Pulmonary artery endothelial cell (primary cell): ENCODE measurements at regions not wholly inside any gene's neighbourhood (a gene's known extent, or its start where the extent isn't known, plus 50 kb on each side); places are given as distances from the start of the nearest gene placed in this dataset.
A peak's percentile ranks its signal among the peaks of the same experiment; 100 is the strongest.
"Not testable (repeated sequence)": the region's sequence is repeated elsewhere in the genome, so short reads cannot be mapped to it uniquely, and the experiment has no call there.

Experiments used
- DNase-seq: peaks from one replicate; pipeline ENCODE4 v3.0.0-alpha.2; 2011; ENCODE audit warnings: low read depth, low spot score

DNA sequence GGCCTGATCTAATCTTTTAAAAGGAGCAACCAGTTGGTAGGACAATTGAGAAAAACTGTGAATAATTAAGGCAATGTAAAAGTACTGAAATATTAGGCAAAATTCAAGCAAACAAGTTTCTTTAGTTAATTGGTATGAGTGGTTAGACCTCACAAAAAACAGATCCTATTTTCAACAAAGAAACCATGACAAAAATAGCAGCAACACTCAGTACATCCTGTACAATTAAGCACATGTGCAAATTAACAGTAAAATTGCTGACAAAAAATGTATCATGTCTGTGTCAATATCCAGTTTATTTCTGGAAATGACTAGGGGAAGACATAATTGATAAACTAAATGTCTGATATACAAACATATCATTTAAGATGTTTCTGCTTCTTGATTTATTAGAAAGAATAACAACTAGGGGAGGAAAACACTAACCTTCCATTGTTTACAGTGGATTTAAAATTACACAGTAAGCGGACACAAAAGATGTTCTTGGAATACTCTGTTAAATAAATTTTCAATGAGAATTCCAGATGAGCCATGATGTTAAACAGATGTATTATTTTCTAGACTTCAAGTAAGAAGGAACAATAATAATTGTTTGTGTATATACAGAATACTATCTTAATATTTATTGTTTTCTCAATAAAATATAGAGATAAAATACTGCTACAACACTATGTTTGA lies 638.9 kb downstream of the SPRY1 start:
- no peak for DNase-seq

DNA sequence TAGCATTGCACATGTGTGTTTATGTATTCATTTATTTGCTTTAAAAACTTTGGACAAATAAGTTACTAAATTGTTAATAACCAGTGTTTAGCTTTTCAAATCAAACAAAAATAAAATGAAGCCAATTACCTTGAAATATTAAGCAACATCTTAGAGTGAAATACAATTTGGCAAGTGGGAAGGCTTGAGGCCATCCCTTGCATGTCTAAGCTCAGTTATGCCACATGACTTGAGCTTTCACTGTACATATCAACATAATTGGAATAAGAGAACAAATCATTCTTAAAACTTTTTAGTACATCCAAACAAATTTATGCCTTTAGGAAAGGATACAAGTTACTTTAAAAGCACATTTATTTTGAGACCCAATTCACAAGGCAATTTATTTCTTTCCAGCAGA lies 640.6 kb downstream of the SPRY1 start:
- DNase-seq = no peak

DNA sequence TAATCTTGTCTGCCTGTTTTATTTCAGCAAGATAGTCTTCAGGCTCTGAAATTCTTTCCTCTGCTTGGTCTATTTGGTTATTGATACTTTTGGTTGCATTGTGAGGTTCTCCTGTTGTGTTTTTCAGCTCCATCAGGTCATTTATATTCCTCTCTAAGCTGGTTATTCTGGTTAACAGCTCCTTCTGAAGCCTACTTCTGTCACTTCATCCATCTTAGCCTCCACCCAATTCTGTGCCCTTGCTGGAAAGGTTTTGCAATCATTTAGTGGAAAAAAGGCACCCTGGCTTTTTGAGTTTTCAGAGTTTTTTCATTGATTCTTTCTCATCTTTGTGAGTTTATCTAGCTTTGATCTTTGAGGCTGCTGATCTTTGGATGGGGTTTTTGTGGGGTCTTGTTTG lies 647.7 kb downstream of the SPRY1 start:
- no peak for DNase-seq

DNA sequence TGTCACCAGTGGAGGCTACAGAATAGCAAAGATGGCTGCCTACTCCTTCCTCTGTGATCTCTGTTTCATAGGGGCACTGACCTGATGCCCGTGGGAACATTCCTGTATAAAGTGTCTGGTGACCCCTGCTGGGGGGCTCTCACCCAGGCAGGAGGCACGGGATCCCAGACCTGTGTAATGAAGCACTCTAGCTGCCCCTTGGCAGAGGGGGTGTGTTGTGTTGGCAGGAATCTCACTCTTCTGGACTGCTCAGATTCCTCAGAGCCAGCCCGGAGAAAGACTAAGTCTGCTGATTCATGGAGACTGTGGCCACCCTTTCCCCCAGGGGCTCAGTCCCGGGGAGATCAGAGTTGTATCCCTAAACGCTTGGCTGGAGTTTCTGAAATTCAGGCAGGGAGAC lies 648.3 kb downstream of the SPRY1 start:
- DNase-seq = no peak

DNA sequence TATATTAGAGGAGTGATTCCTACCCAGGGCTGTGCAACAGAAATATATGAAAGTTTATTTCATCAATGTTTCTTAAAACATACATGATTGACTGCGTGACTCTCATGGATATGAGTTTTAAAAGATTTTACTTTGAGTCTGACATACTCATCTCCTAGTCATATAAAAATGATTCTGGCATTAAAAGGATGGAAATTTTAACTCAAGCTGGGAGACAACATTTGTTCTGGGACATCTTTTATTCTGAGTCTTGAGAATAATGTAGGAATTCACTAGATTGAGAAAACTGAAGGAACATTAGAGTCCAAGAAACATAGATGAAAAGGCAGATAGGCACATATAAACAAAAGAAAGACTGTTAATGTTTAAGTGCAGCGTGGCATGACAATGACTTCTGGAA lies 649.6 kb downstream of the SPRY1 start:
- DNase-seq = no peak

DNA sequence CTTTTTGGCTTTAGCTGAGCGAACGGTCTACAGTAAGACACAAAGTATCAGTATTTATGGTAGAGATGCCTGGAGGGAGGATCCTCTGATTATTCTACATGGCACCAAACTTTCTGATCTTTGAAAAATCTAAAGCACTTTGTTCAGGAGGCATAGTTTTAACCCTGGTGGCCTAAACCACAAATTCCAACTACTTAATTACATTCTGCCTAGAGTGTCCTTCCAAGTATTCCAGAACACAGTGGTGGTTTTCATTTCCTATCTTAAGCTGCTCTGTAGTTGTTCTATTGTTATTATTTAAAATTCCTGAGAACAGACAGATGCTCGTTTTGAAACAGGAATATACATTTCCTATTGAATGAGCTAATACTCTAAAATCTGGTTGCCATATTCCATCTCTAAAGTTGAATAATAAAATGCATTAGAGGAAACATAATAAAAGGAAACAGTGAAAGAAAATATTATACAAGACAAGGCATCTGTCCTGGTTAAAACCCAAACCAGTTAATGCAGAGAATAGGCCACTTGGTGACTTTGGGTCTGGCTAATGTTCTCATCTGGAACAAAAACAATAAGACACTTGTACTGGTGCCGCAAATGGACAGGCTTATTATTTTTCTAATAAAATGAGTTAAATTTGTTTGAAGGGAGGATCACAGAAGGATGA lies 657.4 kb downstream of the SPRY1 start:
- DNase-seq = peak; percentile 7

DNA sequence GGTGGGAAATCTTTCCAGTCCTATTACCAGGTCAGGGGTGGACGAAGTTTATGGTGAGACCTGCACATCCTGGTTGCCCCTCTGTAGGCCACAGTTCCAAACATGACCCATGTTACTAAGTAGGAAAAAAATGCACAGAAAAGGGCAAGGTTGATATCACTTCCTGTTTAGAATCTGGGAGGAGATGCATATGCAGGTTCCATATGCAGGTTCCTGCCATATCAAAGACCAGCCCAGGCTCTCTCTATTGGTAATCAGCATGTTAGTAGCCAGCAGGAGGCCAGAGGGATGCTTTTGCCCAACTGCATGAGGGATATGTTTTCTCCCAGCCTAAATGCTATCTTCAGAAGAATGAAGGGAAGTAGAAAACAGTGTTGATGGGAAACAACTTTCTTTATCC lies 657.2 kb downstream of the ANKRD50 start:
- no peak for DNase-seq

DNA sequence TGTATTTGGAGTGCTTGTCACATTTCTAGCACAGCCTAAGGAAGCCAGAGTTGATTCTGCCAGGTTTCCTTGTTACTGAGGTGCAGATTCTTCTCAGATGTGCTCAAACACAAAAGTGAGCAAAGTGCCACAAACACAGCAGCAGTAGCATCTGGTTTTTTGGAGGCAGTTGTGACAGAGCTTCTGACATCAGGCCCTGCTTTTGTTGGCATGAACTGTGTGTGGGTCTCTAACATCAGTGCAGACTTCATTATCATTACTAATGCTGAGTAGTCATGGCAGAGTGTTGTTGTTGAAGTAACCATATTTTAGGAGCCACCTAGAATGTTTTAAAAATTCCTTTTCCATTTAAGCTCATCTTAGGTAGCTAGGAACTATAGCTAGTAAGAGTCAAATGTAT lies 656.6 kb downstream of the ANKRD50 start:
- DNase-seq = no peak

DNA sequence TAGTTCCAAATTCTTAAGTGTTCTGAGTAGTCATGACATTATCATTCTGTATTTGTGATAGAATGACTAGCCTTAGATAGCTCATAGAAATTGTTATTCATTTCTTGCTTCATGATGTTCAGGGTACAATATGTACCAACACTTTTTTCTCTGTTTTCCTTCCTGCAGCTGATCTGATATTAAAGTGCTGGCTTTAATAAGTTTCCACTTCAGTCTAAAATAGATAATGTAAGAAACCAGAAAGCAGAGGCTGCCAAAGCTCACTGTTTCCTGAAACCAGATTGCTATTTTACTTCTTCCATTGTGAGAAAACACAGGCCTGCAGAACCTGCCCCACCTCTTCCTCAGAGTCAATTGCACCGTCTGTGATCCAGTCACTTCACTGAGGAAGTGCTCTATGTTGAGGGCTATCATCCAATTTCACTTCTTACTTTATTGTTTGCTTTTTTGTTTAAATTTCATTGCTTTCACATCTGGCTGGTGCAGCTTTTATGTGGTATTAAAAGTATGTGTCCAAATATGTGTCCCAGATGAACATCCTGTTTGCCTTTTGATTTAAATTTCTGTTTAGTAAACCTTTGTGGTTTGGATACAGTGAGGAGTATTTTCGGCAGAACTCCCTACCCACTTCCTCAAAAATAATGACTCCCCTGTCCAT lies 652.1 kb downstream of the ANKRD50 start:
- peak; percentile 85 for DNase-seq

DNA sequence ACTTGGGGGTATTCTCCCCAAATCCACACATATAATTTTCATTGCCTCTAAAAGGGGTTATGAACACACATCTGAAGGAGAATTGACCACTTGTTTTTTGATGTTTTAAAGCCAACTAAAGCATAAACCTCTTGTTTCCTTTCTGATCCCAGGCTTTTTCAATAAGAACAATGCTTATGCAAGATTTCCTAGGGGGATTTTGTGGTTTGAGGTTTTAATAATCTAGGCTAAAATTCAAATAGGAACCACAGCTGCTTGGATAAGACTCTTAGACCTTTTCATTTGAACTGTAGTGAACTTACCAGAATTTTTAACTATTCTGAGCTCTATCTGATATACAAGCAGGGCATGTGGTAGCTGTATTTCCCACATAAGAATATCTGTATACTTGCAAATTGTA lies 651.1 kb downstream of the ANKRD50 start:
- DNase-seq = no peak

DNA sequence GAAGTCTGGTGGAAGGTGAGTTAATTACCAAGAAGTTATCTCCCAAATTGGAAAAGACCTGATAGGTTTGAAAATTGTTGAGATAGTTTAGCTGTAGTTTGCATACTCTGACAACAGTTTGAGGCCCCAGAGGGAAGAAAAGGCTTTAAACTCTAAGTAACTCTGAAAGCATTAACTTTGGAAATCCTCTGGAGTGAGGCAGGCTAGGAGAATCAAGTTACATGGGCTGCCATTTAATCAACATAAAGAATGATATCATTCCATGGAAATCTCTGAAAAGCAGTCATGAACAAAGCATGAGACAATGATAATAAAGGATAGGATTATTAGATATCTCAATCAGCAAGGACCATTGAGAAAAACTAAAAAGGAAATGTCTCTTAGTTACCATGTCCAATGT lies 647.1 kb downstream of the ANKRD50 start:
- DNase-seq = no peak

DNA sequence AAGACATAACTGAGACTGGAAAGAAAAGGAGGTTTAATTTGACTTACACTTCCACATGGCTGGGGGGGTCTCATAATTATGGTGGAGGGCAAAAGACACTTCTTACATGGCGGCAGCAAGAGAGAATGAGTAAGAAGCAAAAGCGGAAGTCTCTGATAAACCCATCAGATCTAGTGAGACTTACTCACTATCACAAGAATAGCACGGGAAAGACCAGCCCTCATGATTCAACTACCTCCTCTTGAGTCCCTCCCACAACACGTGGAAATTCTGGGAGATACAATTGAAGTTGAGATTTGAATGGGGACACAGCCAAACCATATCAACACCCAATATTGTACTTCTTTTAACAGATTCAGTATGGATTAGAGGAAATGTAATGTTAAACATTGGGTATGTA lies 646.6 kb downstream of the ANKRD50 start:
- DNase-seq = no peak

DNA sequence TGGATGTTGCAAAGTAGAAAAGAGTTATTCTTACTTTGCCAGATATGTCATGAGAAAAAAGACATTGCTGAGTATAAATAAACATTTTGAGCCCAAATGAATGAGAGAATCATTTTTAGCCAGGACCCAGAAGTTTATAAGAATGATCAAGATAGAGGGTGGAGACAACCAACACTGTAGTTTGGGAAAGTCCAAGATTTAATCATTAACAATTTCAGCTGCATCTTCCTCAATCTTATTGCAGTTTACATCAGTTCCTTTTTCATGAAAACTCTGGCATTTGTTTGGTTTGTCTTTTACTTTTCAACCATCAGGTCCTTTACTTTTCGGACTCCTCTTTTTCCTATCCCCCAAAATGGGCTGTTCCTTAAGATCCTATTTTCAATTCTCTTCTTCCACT lies 645.9 kb downstream of the ANKRD50 start:
- DNase-seq = no peak

DNA sequence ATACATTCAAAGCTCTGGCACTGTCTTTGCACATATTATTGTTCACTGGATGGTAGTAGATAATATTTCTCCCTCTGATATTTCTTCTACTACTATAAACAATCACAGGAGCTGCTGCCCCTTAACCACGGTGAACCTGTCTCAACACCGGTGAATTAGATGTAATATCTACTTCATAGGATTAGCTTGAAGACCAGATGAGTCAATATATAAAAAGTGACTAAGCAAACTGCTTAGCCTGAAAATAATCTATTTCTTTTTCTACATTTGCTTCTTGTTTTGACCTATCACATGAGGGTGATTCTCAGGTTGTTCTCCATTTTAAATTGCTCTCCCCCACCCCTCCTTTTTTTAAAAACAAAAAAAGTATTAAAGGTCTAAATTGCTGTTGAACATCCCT lies 645.5 kb downstream of the ANKRD50 start:
- no peak for DNase-seq

DNA sequence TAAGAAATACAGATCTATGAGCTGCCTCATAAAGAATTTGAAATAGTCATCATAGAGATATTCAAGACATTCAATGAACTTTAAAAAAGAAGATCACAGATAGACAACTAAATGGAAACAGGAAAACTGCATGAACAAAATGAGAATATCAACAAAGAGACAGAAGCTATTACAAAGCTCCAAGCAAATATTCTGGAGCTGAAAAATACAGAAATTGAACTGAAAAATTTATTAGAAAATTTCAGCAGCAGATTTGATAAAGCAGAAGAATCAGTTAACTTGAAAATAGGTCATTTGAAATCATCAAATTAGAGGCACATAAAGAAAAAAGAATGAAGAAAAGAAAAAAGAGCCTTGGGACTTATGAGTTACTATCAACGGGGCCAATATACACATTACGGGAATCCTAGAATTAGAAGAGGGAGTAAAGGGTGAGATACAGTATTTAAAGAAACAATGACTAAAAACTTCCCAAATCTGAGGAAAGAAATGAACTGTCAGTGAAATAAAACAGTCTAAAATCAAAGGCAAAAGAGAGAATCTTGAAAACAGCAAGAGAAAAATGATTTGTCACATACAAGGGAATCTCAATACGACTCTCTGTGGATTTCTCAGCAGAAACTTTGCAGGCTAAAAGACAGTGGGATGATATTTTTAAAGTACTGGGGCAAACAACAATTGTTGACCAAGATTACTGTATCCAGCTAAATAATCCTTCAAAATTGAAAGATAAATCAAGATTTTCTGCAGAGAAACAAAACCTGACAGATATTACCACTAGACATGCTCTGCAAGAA lies 641.6 kb downstream of the ANKRD50 start:
- DNase-seq = no peak

DNA sequence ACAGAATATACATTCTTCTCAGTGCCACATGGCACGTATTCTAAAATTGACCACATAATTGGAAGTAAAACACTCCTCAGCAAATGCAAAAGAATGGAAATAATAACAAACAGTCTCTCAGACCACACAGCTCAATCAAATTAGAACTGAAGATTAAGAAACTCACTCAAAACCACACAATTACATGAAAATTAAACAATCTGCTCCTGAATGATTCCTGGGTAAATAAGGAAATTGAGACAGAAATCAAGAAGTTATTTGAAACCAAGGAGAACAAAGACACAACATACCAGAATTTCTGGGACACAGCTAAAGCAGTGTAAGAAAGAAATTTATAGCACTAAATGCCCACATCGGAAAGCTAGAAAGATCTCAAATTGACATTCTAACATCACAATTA lies 637.3 kb downstream of the ANKRD50 start:
- DNase-seq = not testable (repeated sequence)

DNA sequence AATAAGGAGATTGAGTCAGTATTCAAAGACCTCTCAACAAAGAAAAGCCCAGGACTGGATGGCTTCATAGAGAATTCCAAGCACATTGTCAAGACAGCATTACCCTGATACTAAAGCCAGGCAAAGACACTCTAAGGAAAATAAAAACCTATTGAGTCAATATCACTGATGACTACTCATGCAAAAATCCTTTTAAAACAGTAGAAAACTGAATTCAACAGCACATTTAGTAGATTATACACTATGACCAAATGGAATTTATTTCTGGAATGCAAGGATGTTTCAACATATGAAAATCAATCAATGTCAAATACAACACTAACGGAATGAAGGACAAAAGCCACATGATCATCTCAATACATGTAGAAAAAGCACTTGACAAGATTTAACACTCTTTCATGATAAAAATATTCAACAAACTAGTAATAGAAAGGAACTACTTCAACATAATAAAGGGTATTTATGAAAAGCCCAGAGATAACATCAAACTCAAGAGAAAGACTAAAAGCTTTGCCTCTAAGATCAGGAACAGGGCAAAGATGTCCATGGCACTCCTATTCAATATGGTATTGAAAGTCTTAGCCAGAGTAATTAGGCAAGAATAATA lies 633.3 kb downstream of the ANKRD50 start:
- no peak for DNase-seq

DNA sequence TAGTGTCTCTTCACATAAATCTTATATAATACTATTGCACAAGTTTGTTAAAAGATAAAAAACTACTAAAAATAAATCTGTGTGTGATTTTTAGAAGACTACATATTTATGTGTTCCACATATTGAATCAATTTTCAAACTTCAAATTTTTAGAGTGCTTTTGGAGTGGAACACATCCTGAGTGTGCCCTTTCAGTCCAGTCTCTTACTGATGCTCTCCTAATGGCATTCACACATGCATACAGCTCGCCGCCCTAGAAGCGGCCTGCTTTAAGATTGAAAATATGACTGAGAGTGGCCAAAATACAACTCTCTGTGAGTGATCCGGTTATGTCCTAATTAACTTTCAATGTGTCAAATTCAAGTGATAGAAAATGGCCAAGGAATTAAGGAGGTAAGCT lies 628.8 kb downstream of the ANKRD50 start:
- no peak for DNase-seq

DNA sequence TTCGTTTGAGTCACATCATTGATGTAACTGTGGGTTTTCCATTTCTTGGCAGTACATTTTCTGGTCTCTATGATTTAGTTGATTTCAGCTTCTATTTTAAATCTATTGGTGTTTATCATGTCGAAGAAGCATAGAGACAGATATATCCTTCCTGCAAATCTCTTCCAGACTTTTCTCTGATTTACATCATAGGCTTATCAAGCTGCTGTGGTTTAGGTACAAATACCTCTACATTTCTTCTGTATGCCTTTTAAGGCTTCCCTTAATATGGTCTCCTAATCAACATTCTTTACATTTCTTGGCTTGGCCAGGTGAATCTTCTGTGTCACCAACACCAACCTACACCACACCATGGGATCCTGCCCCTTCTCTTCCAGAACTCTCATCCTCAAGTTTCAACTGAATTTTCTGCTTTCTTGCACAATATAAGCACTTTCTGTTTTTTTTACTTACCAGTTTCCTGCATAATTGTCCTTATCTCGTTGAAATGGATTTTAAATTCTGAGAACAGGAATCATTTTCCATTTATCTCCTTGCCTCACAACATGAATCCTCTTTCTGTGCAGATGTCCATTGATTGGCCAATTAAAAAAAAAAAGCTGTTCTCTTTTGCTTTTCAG lies 626.9 kb downstream of the ANKRD50 start:
- DNase-seq = no peak

DNA sequence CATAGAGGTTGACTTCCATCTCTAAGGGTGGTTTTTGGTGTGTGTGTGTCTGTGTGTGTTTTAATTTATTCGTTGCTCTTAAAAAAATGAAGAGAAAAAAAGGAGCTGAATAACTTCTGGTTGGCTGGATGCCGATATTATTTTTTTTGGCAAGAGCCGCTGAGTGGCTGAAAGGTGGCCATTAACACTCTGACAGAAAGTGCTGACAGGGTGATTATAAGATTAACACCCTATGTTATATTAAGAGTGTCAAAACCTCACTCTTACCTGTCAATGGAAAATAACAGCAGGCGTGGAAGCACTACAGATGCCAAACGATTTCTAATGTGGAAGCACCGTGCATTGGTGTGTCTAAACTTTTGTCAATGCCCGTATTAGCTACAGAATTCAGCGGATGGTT lies 622.5 kb downstream of the ANKRD50 start:
- DNase-seq = no peak

DNA sequence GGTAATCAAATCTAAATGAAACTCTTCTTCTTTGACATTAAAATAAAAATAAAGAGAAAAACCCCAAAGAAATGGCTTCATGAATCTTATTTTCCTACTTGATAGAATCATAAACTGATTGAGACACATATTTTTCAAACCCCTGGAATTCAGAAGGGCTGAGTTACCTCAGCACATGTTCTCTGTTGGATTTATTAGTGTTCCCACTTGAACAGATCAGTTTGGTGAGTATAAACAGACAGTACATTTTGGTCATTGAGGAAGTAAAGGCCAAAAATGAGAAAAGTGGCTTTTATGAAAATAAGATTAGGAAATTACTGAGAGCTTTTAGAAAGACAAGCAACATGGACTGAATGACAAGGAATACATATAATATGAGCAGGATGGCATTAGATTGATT lies 620.4 kb downstream of the ANKRD50 start:
- no peak for DNase-seq
